ENCODE measurements at regions not wholly inside any gene's neighbourhood (a gene's known extent, or its start where the extent isn't known, plus 50 kb on each side); places are given as distances from the start of the nearest gene placed in this dataset.

- H3K4me3 ChIP-seq (ENCODE audit: low read depth, low read length), result no peak overlapping the region
- H3K36me3 ChIP-seq (ENCODE audit: control insufficient read depth, insufficient read depth, low read length), result no peaks in the 10 kb centered on the region
- H3K27me3 ChIP-seq (ENCODE audit: control insufficient read depth, insufficient read depth, low read length), result no peaks in the 10 kb centered on the region
- ChIA-PET CTCF (no interaction called here), POLR2A (no interaction called here)
- no peak for DNase-seq (ENCODE audit: low read depth)
- TF ChIP-seq CTCF (IDR thresholded peaks at IDR 0.05; ENCODE audit: insufficient read depth, low read depth, low read length), result no peak
Measured at GRCh38 chr2:76332871-76333270, 622.2 kb upstream of the GCFC2 start.

- CTCF ChIA-PET, result no interaction called here
- H3K36me3 ChIP-seq (ENCODE audit: control insufficient read depth, insufficient read depth, low read length), result no peaks in the 10 kb centered on the region
- no peak for TF ChIP-seq CTCF (IDR thresholded peaks at IDR 0.05; ENCODE audit: insufficient read depth, low read depth, low read length)
- no peak for DNase-seq (ENCODE audit: low read depth)
- no peaks in the 10 kb centered on the region for H3K27me3 ChIP-seq (ENCODE audit: control insufficient read depth, insufficient read depth, low read length)
- POLR2A ChIA-PET, result no interaction called here
- no peak overlapping the region for H3K4me3 ChIP-seq (ENCODE audit: low read depth, low read length)
Measured at GRCh38 chr2:76330865-76331264, 620.1 kb upstream of the GCFC2 start.

- ChIA-PET POLR2A (no interaction called here), CTCF (no interaction called here)
- no peak for TF ChIP-seq CTCF (IDR thresholded peaks at IDR 0.05; ENCODE audit: insufficient read depth, low read depth, low read length)
- Histone ChIP-seq H3K27me3 (ENCODE audit: control insufficient read depth, insufficient read depth, low read length) (no peaks in the 10 kb centered on the region), H3K4me3 (ENCODE audit: low read depth, low read length) (no peak overlapping the region), H3K36me3 (ENCODE audit: control insufficient read depth, insufficient read depth, low read length) (no peaks in the 10 kb centered on the region)
- DNase-seq (ENCODE audit: low read depth), result no peak
Measured at GRCh38 chr2:76326636-76327035, 615.9 kb upstream of the GCFC2 start.

GRCh38 chr2:76323381-76323780 lies 612.7 kb upstream of the GCFC2 start:
- ChIA-PET CTCF (no interaction called here), POLR2A (no interaction called here)
- no peak for DNase-seq (ENCODE audit: low read depth)
- no peak overlapping the region for H3K4me3 ChIP-seq (ENCODE audit: low read depth, low read length)
- no peaks in the 10 kb centered on the region for H3K27me3 ChIP-seq (ENCODE audit: control insufficient read depth, insufficient read depth, low read length)
- H3K36me3 ChIP-seq (ENCODE audit: control insufficient read depth, insufficient read depth, low read length), result no peaks in the 10 kb centered on the region
- TF ChIP-seq CTCF (IDR thresholded peaks at IDR 0.05; ENCODE audit: insufficient read depth, low read depth, low read length), result no peak

GRCh38 chr2:76320716-76321115 lies 610.0 kb upstream of the GCFC2 start:
- ChIA-PET CTCF (no interaction called here), POLR2A (no interaction called here)
- DNase-seq (ENCODE audit: low read depth), result no peak
- no peaks in the 10 kb centered on the region for H3K36me3 ChIP-seq (ENCODE audit: control insufficient read depth, insufficient read depth, low read length)
- no peak overlapping the region for H3K4me3 ChIP-seq (ENCODE audit: low read depth, low read length)
- H3K27me3 ChIP-seq (ENCODE audit: control insufficient read depth, insufficient read depth, low read length), result no peaks in the 10 kb centered on the region
- TF ChIP-seq CTCF (IDR thresholded peaks at IDR 0.05; ENCODE audit: insufficient read depth, low read depth, low read length), result no peak

Data from BJ (cell line).